Fibroblast of villous mesenchyme (primary cell): ENCODE measurements at regions not wholly inside any gene's neighbourhood (a gene's known extent, or its start where the extent isn't known, plus 50 kb on each side); places are given as distances from the start of the nearest gene placed in this dataset.

Experiments
- DNase-seq: peaks from one replicate; pipeline ENCODE4 v3.0.0-alpha.2; 2010; ENCODE audit warnings: low read depth
- H3K4me3 ChIP-seq: 2 replicates; pipeline ENCODE4 v1.5.1; 2011; ENCODE audit warnings: low read depth, mild to moderate bottlenecking, low read length
- CTCF ChIP-seq: IDR thresholded peaks from 2 replicates; pipeline ENCODE4 v1.5.1; 2012; ENCODE audit warnings: low read depth, mild to moderate bottlenecking, low read length; ENCODE audit not compliant: insufficient read depth

- TF ChIP-seq CTCF, result no peak
- DNase-seq, result no peak
- H3K4me3 ChIP-seq, result no peak overlapping the region
These were observed 84.7 kb downstream of the UQCRFS1 start for GRCh38 chr19:29128203-29128602.

GRCh38 chr19:29122185-29122584 is 90.8 kb downstream of the UQCRFS1 start:
- DNase-seq, result no peak
- no peak for TF ChIP-seq CTCF
- H3K4me3 ChIP-seq, result no peak overlapping the region

GRCh38 chr19:29121684-29122083 is 91.3 kb downstream of the UQCRFS1 start:
- DNase-seq, result no peak
- H3K4me3 ChIP-seq, result no peak overlapping the region
- TF ChIP-seq CTCF, result no peak

- no peak for TF ChIP-seq CTCF
- H3K4me3 ChIP-seq, result no peak overlapping the region
- DNase-seq, result no peak
These were observed 92.5 kb downstream of the UQCRFS1 start for GRCh38 chr19:29120466-29120865.

GRCh38 chr19:29119590-29119989 is 93.4 kb downstream of the UQCRFS1 start:
- no peak overlapping the region for H3K4me3 ChIP-seq
- no peak for DNase-seq
- no peak for TF ChIP-seq CTCF

- TF ChIP-seq CTCF, result no peak
- H3K4me3 ChIP-seq, result no peak overlapping the region
- DNase-seq, result no peak
These were observed 94.6 kb downstream of the UQCRFS1 start for GRCh38 chr19:29118389-29118788.

- no peak for DNase-seq
- TF ChIP-seq CTCF, result no peak
- no peak overlapping the region for H3K4me3 ChIP-seq
These were observed 95.0 kb downstream of the UQCRFS1 start for GRCh38 chr19:29117926-29118325.
